ENCODE measurements at regions not wholly inside any gene's neighbourhood (a gene's known extent, or its start where the extent isn't known, plus 50 kb on each side); places are given as distances from the start of the nearest gene placed in this dataset.
"Not testable (repeated sequence)": the region's sequence is repeated elsewhere in the genome, so short reads cannot be mapped to it uniquely, and the experiment has no call there.

DNA sequence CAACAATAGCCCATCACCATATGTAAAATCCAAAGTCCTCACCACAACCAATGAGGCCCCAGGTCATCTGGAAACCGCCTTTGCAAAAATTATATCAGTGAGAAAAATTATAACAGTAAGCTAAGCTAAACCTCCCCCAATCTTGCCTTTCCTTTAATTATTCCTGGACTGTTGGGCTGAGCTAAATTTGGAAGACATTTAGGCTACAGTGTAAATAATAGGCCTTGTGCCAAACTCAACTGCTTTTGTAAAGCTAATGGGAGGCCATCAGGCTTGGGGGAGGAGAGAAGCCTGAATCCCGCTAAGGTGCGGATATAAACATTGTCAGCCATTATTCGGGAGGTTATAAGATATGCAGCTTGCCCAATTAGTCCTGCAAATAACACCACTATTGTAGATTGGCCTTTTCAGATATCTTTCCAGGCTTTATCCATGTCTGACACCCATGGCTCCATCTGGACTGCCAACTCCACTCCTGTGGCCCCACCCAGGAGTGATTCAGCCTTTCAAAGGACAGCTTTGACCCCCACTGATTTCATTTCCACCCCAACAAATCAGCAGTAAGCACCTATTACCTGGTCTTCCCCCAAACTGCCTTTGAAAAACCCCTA is 53.0 kb upstream of the CA12 start:
- no peak for DNase-seq

GRCh38 chr15:63435204-63435820 is 53.7 kb upstream of the CA12 start:
- no peak for DNase-seq

DNA sequence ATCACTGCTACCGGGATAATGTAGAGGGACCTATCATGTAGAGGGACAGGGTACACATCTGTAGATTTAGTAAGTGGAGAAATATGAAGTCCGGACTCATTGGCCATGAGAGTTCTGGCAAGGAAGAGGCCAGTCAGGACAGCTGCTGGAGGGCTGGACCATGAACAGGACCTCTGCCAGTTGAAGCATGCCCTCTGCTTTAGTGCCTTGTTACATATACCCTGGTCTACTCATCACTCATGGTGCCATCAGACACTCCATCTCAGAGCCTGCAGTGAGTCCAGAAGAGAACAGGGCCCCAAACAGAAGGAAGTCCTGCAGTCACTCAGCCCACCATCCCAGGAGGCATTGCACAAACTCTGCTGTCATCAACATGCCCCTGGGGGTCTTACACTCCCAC is 54.7 kb upstream of the CA12 start:
- DNase-seq = no peak

- DNase-seq = peak; percentile 47
Observed at GRCh38 chr15:63436872-63437375, 55.3 kb upstream of the CA12 start.

- no peak for DNase-seq
Observed at GRCh38 chr15:63439536-63440264, 58.1 kb upstream of the CA12 start.

DNA sequence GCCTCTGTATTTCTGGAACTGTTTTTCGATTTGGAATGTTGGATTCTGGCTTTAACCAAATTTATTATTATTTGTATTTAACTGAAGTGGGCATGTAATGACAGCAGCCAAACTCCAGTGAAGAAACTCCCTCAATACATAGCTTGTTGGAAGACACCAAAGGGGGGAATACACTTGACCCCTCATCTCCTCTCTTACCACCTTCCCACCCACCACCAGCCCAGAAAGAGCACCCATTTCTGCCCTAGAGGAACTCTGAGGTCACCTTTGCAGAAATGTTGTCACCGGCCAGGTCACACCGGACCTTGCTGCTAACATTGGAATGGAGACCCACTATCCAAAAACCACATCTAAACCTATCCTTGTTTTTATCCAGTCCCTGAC is 58.6 kb upstream of the CA12 start:
- no peak for DNase-seq

- no peak for DNase-seq
Observed at GRCh38 chr15:63440756-63441155, 59.1 kb upstream of the CA12 start.

DNA sequence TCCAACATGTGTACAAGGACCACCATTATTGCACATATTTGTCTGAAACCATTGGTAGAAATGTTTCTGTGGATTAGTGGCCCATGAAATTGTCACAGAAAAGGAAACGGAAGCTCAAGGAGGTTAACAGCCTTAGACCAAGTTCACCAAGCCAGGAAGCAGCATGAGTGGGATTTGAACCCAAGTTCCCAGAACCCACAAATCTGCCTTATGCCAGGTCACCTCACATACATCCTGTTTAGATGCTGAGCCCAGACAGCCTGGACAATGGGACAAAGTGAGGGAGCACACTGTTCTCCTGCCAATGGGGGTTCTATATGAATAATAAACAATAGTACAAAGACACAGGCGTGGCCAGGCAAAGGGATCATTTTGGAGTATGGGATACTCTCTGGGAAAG is 59.6 kb upstream of the CA12 start:
- no peak for DNase-seq

DNA sequence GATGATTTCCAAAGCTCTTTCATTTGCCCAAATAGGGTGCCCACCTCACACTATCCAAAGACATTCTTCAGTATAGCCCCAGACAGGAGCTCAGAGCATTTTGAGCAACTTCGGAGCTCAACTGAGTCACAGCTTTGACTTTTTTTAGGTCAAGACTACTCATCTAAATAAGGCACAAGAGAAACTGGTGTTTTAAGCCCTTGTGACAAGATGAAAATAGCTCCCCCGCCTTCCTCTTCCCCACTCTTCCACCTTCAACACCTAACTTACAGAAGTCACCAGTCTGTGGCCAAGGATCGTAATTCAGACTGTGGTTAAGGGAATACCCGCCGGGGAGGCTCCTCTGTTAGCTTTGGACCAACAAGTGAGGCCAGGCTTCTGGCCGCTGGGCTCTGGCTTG is 60.4 kb upstream of the CA12 start:
- no peak for DNase-seq

- no peak for DNase-seq
Observed at GRCh38 chr15:63444611-63445010, 59.8 kb upstream of the USP3 start.

DNA sequence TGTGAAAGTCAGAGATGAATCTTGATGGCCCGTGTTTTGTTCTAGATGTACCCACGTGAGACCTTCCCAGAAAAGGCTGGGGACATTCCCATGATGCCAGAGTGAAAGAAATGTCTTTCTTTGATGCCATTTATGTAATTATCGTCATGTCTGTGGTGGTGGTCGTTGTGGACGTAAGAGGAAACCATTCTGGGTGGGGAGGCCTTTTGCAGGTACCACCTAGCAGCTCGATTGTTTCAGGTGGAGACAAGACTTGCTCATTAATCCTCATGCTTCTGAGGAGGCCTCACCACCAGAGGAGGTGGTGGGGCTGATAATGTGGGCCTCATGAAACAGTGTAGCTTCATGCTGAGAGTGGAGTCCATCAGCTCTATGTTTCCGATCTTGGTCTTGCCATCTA is 58.1 kb upstream of the USP3 start:
- no peak for DNase-seq

DNA sequence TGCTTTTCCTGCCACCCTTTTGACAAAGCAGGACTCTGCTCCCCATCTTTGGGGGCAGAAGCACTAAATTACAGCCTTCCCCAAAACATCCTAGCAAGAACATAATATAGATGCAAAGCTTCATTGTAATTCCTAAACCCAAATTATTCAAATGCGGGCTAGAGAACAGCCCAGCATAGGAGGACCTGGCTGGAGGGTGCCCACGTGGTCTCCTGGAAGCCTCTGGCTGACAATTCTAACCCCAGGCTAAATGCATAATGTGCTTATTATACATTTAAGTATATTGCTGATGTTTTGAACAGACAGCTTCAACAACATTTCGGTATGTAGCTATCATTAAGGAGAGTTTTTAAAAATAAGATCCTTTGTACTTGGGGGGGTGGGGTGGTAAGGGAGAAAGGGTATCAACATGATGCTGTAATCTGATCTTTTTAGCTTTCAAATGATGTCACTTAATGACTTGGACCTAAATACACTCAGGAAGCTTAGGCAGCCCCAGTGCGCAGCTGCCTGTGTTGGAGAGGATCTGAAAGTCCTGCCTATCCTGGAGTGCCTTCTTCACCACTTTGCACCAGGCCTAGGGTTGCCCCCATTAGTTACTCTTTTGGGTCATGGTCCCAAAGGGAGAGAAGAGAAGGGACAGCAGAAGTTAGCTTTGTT is 57.2 kb upstream of the USP3 start:
- no peak for DNase-seq

DNA sequence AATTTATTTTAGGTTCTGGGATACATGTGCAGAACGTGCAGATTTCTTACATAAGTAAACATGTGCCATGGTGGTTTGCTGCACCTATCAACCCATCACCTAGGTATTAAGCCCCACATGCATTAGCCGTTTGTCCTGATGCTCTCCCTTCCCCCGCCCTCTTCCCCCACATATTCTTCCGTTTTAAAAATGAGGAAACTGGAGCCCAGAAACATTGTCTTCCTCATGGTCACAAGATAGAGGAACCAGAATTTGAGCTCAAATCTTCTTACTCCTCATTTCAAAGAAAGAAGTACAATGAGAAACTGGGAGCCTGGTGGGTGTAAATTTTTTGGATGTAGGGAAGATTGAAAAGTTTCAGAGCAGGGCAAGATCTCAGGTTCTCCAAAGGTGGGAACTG is 56.1 kb upstream of the USP3 start:
- no peak for DNase-seq

GRCh38 chr15:63448872-63449555 is 55.4 kb upstream of the USP3 start:
- DNase-seq = not testable (repeated sequence)

DNA sequence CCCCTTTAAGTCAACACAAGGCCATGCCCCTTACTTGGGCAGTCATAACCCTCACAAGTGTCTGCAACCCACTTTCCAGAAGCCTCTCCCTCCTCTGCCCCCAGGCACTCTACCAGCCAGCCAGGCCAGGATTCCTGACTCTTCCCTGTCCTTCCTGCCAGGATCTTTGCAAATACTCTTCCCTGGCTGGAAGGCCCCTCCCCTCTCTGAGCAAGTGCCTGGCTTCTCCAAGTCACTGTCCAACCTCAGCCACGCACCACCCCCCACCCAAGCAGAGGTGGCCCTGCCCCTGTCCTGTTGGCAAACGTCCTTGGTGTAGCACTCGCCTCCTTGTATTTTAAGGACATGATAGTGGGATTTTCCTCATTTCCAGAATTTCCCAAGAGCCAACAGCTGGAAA is 54.7 kb upstream of the USP3 start:
- no peak for DNase-seq

GRCh38 chr15:63450884-63451225 is 53.5 kb upstream of the USP3 start:
- DNase-seq = no peak

- DNase-seq = no peak
Observed at GRCh38 chr15:63451671-63452315, 52.6 kb upstream of the USP3 start.

GRCh38 chr15:63452552-63453136 is 51.7 kb upstream of the USP3 start:
- no peak for DNase-seq

- DNase-seq = no peak
Observed at GRCh38 chr15:63453186-63453905, 51.0 kb upstream of the USP3 start.

GRCh38 chr15:63454503-63455211 is 49.7 kb upstream of the USP3 start:
- DNase-seq = no peak
